Sigmoid colon (tissue), 6 donors: ENCODE measurements at regions not wholly inside any gene's neighbourhood (a gene's known extent, or its start where the extent isn't known, plus 50 kb on each side); places are given as distances from the start of the nearest gene placed in this dataset.

ENCODE experiments used
- DNase-seq: peaks from one replicate; pipeline ENCODE4 v3.0.0-alpha.2; 2019
- H3K27ac ChIP-seq, 4 donors: fragments of 200-600 bp; sonication (generic); one replicate each; pipeline ENCODE4 v1.5.1; 2016 to 2019; ENCODE audit warnings: mild to moderate bottlenecking in 1 of 4
- H3K27me3 ChIP-seq, 3 donors: fragments of 200-600 bp; sonication (generic); one replicate each; pipeline ENCODE4 v1.5.1; 2019; ENCODE audit warnings: mild to moderate bottlenecking in 1 of 3
- H3K36me3 ChIP-seq, 4 donors: fragments of 200-600 bp; sonication (generic); one replicate each; pipeline ENCODE4 v1.5.1; 2016 to 2019
- H3K4me1 ChIP-seq, 4 donors: fragments of 200-600 bp; sonication (generic); one replicate each; pipeline ENCODE4 v1.5.1; 2017 to 2019
- H3K4me3 ChIP-seq, 4 donors: fragments of 200-600 bp; sonication (generic); one replicate each; pipeline ENCODE4 v1.5.1; 2017 to 2019; ENCODE audit warnings: mild to moderate bottlenecking in 2 of 4, moderate library complexity in 1 of 4
- H3K9me3 ChIP-seq, 4 donors: fragments of 200-600 bp in 3 of 4; sonication (generic) in 3 of 4; one replicate each; pipeline versions ENCODE4 v1.5.1 to v1.6.1; 2013 to 2019
- EP300 ChIP-seq, 4 donors: sonication (generic); formaldehyde crosslinking; IDR thresholded peaks; one replicate each; pipeline ENCODE4 v1.6.1; 2017; ENCODE audit warnings: antibody characterized with exemption in 4 of 4
- POLR2A ChIP-seq, 2 donors: fragments of 450-650 bp; IDR thresholded peaks; one replicate each; pipeline ENCODE4 v1.6.1; 2016; ENCODE audit warnings: antibody characterized with exemption in 2 of 2, mild to moderate bottlenecking in 2 of 2, moderate library complexity in 2 of 2
- POLR2AphosphoS5 ChIP-seq, 4 donors: sonication (generic); formaldehyde crosslinking; IDR thresholded peaks; one replicate each; pipeline ENCODE4 v1.6.1; 2017; ENCODE audit warnings: antibody characterized with exemption in 4 of 4
- WGBS, 2 donors: extraction: QIAGEN DNeasy Blood & Tissue Kit; methylation state at CpG; one replicate each; pipeline ENCODE4 v1.1.7; 2013; 5-methylcytosine and 5-hydroxymethylcytosine counted together
- intact Hi-C: fragments of 100-400 bp; cut with DNase I; formaldehyde crosslinking; loops from one replicate; pipeline ENCODE4 v1.15.1; 2023
- TF ChIP-seq, protein P1 (sequence below), 4 experiments: fragments of 450-650 bp in 3 of 4; fragments of 200-600 bp in 1 of 4; IDR thresholded peaks; one replicate each; pipeline ENCODE4 v1.5.1; 2016 to 2019; ENCODE audit warnings: antibody characterized with exemption in 4 of 4, mild to moderate bottlenecking in 3 of 4, moderate library complexity in 2 of 4
- donor health status: healthy with polysubstance abuse.
- donor health status: healthy.

DNA sequence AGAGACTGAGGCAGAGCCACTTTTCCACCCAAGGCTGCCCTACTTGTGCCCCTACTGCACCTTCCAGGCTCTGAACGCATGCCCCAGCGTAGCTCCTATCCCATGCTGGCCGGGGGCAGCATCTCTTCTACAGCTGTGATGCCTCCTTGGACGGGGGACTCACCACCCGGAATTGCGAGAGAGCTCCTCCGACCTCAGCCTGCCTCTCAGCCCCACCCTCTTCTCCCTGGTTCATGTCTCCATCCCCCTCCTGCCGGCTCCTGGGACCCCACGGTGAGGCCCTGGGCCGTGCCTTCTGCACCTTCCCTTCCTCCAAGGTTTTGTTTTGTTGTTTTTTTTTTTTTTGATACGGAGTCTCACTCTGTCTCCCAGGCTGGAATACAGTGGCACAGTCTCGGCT is 112.4 kb downstream of the MICALL2 start:
- TF ChIP-seq EP300 (IDR thresholded peaks at IDR 0.05) (no peak), POLR2AphosphoS5 (IDR thresholded peaks at IDR 0.05) (no peak), POLR2A (IDR thresholded peaks at IDR 0.05) (no peak)
- TF ChIP-seq, protein P1, sequence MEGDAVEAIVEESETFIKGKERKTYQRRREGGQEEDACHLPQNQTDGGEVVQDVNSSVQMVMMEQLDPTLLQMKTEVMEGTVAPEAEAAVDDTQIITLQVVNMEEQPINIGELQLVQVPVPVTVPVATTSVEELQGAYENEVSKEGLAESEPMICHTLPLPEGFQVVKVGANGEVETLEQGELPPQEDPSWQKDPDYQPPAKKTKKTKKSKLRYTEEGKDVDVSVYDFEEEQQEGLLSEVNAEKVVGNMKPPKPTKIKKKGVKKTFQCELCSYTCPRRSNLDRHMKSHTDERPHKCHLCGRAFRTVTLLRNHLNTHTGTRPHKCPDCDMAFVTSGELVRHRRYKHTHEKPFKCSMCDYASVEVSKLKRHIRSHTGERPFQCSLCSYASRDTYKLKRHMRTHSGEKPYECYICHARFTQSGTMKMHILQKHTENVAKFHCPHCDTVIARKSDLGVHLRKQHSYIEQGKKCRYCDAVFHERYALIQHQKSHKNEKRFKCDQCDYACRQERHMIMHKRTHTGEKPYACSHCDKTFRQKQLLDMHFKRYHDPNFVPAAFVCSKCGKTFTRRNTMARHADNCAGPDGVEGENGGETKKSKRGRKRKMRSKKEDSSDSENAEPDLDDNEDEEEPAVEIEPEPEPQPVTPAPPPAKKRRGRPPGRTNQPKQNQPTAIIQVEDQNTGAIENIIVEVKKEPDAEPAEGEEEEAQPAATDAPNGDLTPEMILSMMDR (IDR thresholded peaks at IDR 0.05), result no peak
- peaks cover 0 to 59% (median 19%) of the 10 kb centered on the region in 3 donors for H3K27me3 ChIP-seq
- no peaks in the 10 kb centered on the region for H3K9me3 ChIP-seq
- no peaks in the 10 kb centered on the region for H3K4me1 ChIP-seq
- 70 to 81% methylated on average over 12 of the region's 12 CpGs for whole genome bisulfite sequencing, 2 donors
- intact Hi-C loops, result no loop called here
- H3K27ac ChIP-seq, result no peak overlapping the region
- DNase-seq, result no peak
- no peaks in the 10 kb centered on the region for H3K36me3 ChIP-seq
- no peak overlapping the region for H3K4me3 ChIP-seq

DNA sequence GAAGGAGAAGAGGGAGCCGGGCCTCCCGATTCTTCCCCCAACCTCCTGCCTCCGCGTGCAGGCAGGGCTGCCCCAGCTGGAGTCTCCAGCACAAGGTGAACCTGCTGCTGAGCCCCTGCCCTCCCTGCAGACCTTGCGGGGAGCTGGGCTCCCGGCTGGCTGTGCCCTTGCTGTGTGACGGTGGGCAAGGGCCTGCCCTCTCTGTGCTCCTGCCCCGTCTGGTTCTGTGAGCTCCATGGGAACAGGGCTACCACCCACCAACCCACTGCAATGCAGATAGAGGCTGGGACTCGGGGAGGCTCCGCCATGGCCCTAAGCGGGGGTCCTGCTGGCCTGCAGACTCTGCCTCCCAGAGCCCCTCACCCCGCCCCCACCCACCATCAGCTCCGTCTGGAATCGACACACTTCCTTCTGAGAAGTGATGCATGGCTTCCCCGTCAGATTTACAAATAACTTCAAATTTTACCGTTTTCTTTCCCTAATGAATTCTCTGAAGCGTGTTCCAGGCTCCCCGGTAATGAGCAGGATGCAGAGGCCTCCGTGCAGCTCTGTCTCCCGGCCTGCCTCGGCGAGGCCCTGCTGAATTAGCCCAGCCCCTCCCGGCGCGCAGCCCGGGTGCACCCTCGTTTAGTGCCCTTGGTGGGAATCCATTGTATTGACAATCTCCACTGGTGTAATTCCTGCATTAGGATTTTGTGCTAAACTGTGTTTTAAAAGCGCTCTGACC is 111.0 kb downstream of the MICALL2 start:
- no peak overlapping the region for H3K27ac ChIP-seq
- no peak for DNase-seq
- WGBS, 2 donors, result 50 to 62% methylated on average over 28 of the region's 28 CpGs
- no peaks in the 10 kb centered on the region for H3K4me1 ChIP-seq
- no peaks in the 10 kb centered on the region for H3K9me3 ChIP-seq
- H3K36me3 ChIP-seq, result no peaks in the 10 kb centered on the region
- peaks cover 0 to 70% (median 25%) of the 10 kb centered on the region in 3 donors for H3K27me3 ChIP-seq
- TF ChIP-seq POLR2AphosphoS5 (IDR thresholded peaks at IDR 0.05) (no peak), POLR2A (IDR thresholded peaks at IDR 0.05) (no peak), EP300 (IDR thresholded peaks at IDR 0.05) (no peak)
- TF ChIP-seq, protein P1 (IDR thresholded peaks at IDR 0.05), result no peak
- intact Hi-C loops, result no loop called here
- H3K4me3 ChIP-seq, result no peak overlapping the region

DNA sequence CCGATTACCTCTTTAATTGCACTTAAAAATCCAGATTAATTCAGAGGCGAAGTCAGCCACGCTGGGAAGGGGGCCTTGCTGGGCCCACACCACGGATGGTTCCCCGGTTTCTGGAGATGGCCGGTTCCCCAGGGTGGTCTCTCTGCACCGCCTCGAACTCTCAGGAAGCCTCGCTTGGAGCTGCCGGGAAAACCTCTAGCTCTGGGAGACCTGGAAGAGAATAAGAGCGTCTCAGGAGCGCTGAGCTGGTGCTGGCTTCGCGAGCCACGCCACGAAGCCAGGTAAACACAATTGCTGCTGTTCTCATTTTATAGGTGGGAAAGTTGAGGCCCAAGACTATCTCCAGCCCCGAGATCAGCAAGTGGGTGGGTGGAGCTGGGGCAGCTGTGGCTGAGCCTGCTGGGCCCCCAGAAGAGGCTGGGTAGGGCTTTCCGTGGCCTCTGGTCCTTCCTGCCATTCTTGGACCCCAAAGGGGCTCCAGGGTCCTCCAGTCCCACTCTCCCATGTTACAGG is 110.4 kb downstream of the MICALL2 start:
- WGBS, 2 donors, result 74 to 82% methylated on average over 18 of the region's 18 CpGs
- Histone ChIP-seq H3K27ac (no peak overlapping the region), H3K4me3 (no peak overlapping the region), H3K4me1 (no peaks in the 10 kb centered on the region), H3K27me3 (peaks cover 0 to 76% (median 26%) of the 10 kb centered on the region in 3 donors), H3K9me3 (no peaks in the 10 kb centered on the region), H3K36me3 (no peaks in the 10 kb centered on the region)
- intact Hi-C loops, result no loop called here
- TF ChIP-seq POLR2AphosphoS5 (IDR thresholded peaks at IDR 0.05), result no peak
- TF ChIP-seq, protein P1 (IDR thresholded peaks at IDR 0.05), result no peak
- no peak for TF ChIP-seq EP300 (IDR thresholded peaks at IDR 0.05)
- no peak for TF ChIP-seq POLR2A (IDR thresholded peaks at IDR 0.05)
- DNase-seq, result peak; percentile 37

DNA sequence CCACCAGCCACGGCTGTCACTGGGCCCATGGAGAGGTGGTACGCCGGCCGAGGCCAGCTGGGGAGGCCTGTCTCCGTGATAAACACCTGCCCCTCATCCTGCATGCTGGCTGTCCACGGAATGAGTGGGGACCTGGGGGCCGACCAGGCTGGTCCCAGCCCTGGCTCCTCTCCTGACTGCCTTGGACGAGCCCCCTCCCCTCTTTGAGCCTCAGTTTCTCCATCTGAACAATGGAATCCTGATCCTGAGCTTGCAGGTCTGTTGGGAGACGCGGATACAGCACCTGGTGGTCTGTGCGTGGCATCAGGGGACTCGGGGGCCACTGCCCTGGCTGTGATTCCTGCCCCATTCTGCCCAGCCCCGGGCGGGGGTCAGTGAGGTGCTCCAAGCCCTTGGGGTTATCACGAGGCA is 109.9 kb downstream of the MICALL2 start:
- H3K27me3 ChIP-seq, result peaks cover 0 to 81% (median 30%) of the 10 kb centered on the region in 3 donors

More for the DNA sequence above, 109.9 kb downstream of the MICALL2 start:
- peak; percentile 26 for DNase-seq
- no peaks in the 10 kb centered on the region for H3K9me3 ChIP-seq
- no peaks in the 10 kb centered on the region for H3K36me3 ChIP-seq
- TF ChIP-seq, protein P1 (IDR thresholded peaks at IDR 0.05), result no peak
- TF ChIP-seq POLR2AphosphoS5 (IDR thresholded peaks at IDR 0.05) (no peak), POLR2A (IDR thresholded peaks at IDR 0.05) (no peak), EP300 (IDR thresholded peaks at IDR 0.05) (no peak)
- no peak overlapping the region for H3K4me3 ChIP-seq
- 69 to 75% methylated on average over 15 of the region's 15 CpGs for WGBS, 2 donors
- no peaks in the 10 kb centered on the region for H3K4me1 ChIP-seq
- H3K27ac ChIP-seq, result no peak overlapping the region
- intact Hi-C loops, result no loop called here
